Astrocyte (in vitro differentiated cells and primary cell): ENCODE measurements at regions not wholly inside any gene's neighbourhood (a gene's known extent, or its start where the extent isn't known, plus 50 kb on each side); places are given as distances from the start of the nearest gene placed in this dataset.

ENCODE experiments used
- DNase-seq: peaks from one replicate; pipeline ENCODE4 v3.0.0-alpha.2; 2010; ENCODE audit warnings: low read depth
- FAIRE-seq: peaks from 2 replicates; lab custom pipeline; 2011; peaks lifted over from hg19 to GRCh38; lab: Jason Lieb, UNC
- H2AFZ ChIP-seq: 2 replicates; pipeline ENCODE4 v1.6.0; 2012; ENCODE audit warnings: low read depth, low read length, inconsistent platforms
- H3K27ac ChIP-seq: 2 replicates; pipeline ENCODE4 v1.5.1; 2011; ENCODE audit warnings: low read depth, low read length, inconsistent platforms
- H3K27me3 ChIP-seq: 2 replicates; pipeline ENCODE4 v1.6.0; 2011; ENCODE audit warnings: low read length, inconsistent platforms; ENCODE audit not compliant: insufficient read depth
- H3K36me3 ChIP-seq: 2 replicates; pipeline ENCODE4 v1.5.1; 2011; ENCODE audit warnings: low read length, inconsistent platforms; ENCODE audit not compliant: insufficient read depth
- H3K4me1 ChIP-seq: 2 replicates; pipeline ENCODE4 v1.5.1; 2011; ENCODE audit warnings: low read length, inconsistent platforms; ENCODE audit not compliant: insufficient read depth
- H3K4me2 ChIP-seq: 2 replicates; pipeline ENCODE4 v1.6.0; 2012; ENCODE audit warnings: low read length, inconsistent platforms
- H3K4me3 ChIP-seq: 2 replicates; pipeline ENCODE4 v1.5.1; 2011; ENCODE audit warnings: low read depth, mild to moderate bottlenecking, low read length, inconsistent platforms; ENCODE audit not compliant: insufficient read depth
- H3K79me2 ChIP-seq: 2 replicates; pipeline ENCODE4 v1.6.0; 2012; ENCODE audit warnings: mild to moderate bottlenecking, low read length, inconsistent platforms; ENCODE audit not compliant: insufficient read depth
- H3K9ac ChIP-seq: 2 replicates; pipeline ENCODE4 v1.6.0; 2012; ENCODE audit warnings: mild to moderate bottlenecking, low read length, inconsistent platforms
- H3K9me3 ChIP-seq: 2 replicates; pipeline ENCODE4 v1.5.1; 2012; ENCODE audit warnings: low read depth, mild to moderate bottlenecking, low read length, inconsistent platforms; ENCODE audit not compliant: insufficient read depth
- H4K20me1 ChIP-seq: 2 replicates; pipeline ENCODE4 v1.6.0; 2012; ENCODE audit warnings: low read length, inconsistent platforms; ENCODE audit not compliant: insufficient read depth
- H3K27ac Mint-ChIP-seq: one replicate; pipeline ENCODE4 v1.8.0; 2021; ENCODE audit warnings: mild to moderate bottlenecking, mixed read lengths; ENCODE audit not compliant: unreplicated experiment
- H3K27me3 Mint-ChIP-seq: one replicate; pipeline ENCODE4 v1.8.0; 2021; ENCODE audit warnings: low read depth, mixed read lengths; ENCODE audit not compliant: unreplicated experiment
- H3K36me3 Mint-ChIP-seq: one replicate; pipeline ENCODE4 v1.8.0; 2021; ENCODE audit warnings: low read depth, mixed read lengths; ENCODE audit not compliant: unreplicated experiment
- H3K4me1 Mint-ChIP-seq: one replicate; pipeline ENCODE4 v1.8.0; 2021; ENCODE audit warnings: low read depth, mixed read lengths; ENCODE audit not compliant: unreplicated experiment
- H3K4me3 Mint-ChIP-seq: one replicate; pipeline ENCODE4 v1.8.0; 2021; ENCODE audit warnings: mild to moderate bottlenecking, moderate library complexity, mixed read lengths; ENCODE audit not compliant: unreplicated experiment
- H3K9me3 Mint-ChIP-seq: one replicate; pipeline ENCODE4 v1.8.0; 2021; ENCODE audit warnings: mild to moderate bottlenecking, mixed read lengths; ENCODE audit not compliant: unreplicated experiment
- EZH2 ChIP-seq: IDR thresholded peaks from 2 replicates; pipeline ENCODE4 v1.6.1; 2012; ENCODE audit warnings: mild to moderate bottlenecking, low read length, inconsistent platforms; ENCODE audit not compliant: insufficient read depth
- TF ChIP-seq, protein P1 (sequence below): IDR thresholded peaks from 2 replicates; pipeline ENCODE4 v1.5.1; 2011; ENCODE audit warnings: low read depth, mild to moderate bottlenecking, inconsistent platforms, low read length, moderate library complexity; ENCODE audit not compliant: insufficient read depth

DNA sequence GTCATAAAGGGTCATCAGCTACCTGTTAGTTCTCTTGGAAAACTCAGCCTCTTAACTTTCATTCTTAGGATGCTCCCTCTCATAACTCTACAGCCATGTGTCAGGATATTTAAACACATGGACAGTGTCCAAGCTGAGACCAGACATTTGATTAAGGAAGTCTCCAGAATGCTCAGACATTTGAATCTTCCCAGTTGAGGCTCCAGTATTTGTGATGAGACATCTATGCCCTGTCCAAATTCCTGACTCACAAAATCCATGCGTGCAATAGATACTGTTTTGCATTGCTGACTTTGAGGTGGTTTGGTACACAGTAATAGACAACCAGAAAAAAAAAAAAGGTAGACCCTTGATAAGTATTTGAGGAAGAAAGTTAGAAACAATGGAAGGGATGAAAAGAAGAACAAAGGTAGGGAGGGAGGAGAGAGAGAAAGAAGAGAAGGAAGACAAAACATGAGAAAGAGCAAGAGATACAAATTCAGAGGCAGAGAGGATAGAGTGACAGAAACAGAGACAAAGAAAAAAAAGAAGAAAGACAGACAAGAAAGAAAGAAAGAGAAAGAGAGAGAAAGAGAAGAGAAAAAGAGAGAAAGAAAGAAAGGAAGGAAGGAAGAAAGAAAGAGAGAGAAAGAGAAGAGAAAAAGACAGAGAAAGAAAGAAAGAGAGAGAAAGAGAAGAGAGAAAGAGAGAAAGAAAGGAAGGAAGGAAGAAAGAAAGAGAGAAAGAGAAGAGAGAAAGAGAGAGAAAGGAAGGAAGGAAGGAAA, 275.5 kb upstream of the PRMT6 start:
- Histone ChIP-seq H3K36me3 (no peaks in the 10 kb centered on the region), H3K79me2 (no peaks in the 10 kb centered on the region), H4K20me1 (no peaks in the 10 kb centered on the region), H3K9ac (no peak overlapping the region), H3K9me3 (peaks cover 3% of the 10 kb centered on the region), H3K27me3 (no peaks in the 10 kb centered on the region), H2AFZ (no peak overlapping the region), H3K4me2 (peak overlapping the region; percentile 17), H3K4me1 (no peaks in the 10 kb centered on the region), H3K4me3 (no peak overlapping the region), H3K27ac (no peak overlapping the region)
- TF ChIP-seq EZH2 = no peak
- TF ChIP-seq, protein P1, sequence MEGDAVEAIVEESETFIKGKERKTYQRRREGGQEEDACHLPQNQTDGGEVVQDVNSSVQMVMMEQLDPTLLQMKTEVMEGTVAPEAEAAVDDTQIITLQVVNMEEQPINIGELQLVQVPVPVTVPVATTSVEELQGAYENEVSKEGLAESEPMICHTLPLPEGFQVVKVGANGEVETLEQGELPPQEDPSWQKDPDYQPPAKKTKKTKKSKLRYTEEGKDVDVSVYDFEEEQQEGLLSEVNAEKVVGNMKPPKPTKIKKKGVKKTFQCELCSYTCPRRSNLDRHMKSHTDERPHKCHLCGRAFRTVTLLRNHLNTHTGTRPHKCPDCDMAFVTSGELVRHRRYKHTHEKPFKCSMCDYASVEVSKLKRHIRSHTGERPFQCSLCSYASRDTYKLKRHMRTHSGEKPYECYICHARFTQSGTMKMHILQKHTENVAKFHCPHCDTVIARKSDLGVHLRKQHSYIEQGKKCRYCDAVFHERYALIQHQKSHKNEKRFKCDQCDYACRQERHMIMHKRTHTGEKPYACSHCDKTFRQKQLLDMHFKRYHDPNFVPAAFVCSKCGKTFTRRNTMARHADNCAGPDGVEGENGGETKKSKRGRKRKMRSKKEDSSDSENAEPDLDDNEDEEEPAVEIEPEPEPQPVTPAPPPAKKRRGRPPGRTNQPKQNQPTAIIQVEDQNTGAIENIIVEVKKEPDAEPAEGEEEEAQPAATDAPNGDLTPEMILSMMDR = no peak
- no peaks in the 10 kb centered on the region for H3K9me3 Mint-ChIP-seq
- peaks cover 3% of the 10 kb centered on the region for H3K4me1 Mint-ChIP-seq
- H3K27me3 Mint-ChIP-seq = no peaks in the 10 kb centered on the region
- no peak for FAIRE-seq
- H3K27ac Mint-ChIP-seq = no peak overlapping the region
- H3K4me3 Mint-ChIP-seq = no peak overlapping the region
- no peak for DNase-seq
- no peaks in the 10 kb centered on the region for H3K36me3 Mint-ChIP-seq

DNA sequence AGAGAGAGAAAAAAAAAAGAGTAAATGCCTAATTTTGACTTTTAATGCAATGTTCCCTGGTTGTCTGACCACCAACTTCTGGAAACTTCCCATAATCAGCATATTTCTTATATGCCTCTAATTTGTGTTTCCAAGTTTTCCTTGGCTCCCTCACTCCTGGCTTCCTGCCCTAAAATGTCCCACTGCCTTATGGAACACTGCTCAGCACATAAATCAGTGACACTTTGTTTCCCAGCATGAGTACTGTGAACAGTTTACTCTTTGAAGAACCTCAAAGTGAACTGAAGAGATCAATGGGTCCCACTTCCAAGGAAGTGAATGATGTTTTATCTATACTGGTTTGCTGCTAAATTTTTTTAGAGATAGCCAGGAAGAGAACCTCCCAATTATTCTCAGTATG, 271.3 kb upstream of the PRMT6 start:
- H3K4me3 ChIP-seq = no peak overlapping the region
- no peak overlapping the region for H3K27ac Mint-ChIP-seq
- H3K9ac ChIP-seq = no peak overlapping the region
- H3K27ac ChIP-seq = no peak overlapping the region
- no peaks in the 10 kb centered on the region for H3K9me3 Mint-ChIP-seq
- no peak overlapping the region for H2AFZ ChIP-seq
- H3K9me3 ChIP-seq = no peaks in the 10 kb centered on the region
- peaks cover 3% of the 10 kb centered on the region for H3K27me3 Mint-ChIP-seq
- DNase-seq (no peak), FAIRE-seq (no peak)
- H3K36me3 Mint-ChIP-seq = no peaks in the 10 kb centered on the region
- H4K20me1 ChIP-seq = no peaks in the 10 kb centered on the region
- H3K27me3 ChIP-seq = no peaks in the 10 kb centered on the region
- no peaks in the 10 kb centered on the region for H3K79me2 ChIP-seq
- TF ChIP-seq, protein P1 = no peak
- TF ChIP-seq EZH2 = no peak
- H3K4me3 Mint-ChIP-seq = no peak overlapping the region
- H3K36me3 ChIP-seq = no peaks in the 10 kb centered on the region
- no peaks in the 10 kb centered on the region for H3K4me1 ChIP-seq
- peaks cover 3% of the 10 kb centered on the region for H3K4me1 Mint-ChIP-seq
- no peak overlapping the region for H3K4me2 ChIP-seq

DNA sequence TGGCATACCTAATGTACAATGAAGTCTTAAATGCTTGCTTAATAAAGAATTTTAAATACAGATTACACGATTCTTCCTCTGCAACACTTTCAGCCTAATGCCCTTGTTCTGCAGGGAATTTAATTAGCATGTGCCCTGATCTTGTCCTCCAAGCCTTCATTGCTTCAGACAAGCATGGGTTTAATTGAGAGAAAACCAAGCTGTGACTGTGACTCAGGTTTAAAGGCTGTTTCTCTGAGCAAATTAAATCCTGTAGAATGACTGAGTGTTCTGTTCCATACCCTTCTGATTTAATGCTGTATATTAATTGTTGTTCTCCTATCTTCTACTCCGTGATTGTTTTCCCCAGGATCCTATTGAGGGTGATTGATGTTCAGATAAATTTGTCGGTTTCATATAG, 269.0 kb upstream of the PRMT6 start:
- H3K4me1 ChIP-seq = no peaks in the 10 kb centered on the region
- Mint-ChIP-seq H3K27me3 (peaks cover 3% of the 10 kb centered on the region), H3K4me3 (no peak overlapping the region), H3K36me3 (no peaks in the 10 kb centered on the region), H3K9me3 (no peaks in the 10 kb centered on the region), H3K4me1 (no peaks in the 10 kb centered on the region), H3K27ac (no peak overlapping the region)
- H3K9me3 ChIP-seq = no peaks in the 10 kb centered on the region
- no peak overlapping the region for H3K4me2 ChIP-seq
- no peak for DNase-seq
- H2AFZ ChIP-seq = no peak overlapping the region
- H3K27ac ChIP-seq = no peak overlapping the region
- no peaks in the 10 kb centered on the region for H3K27me3 ChIP-seq
- no peak overlapping the region for H3K4me3 ChIP-seq
- no peaks in the 10 kb centered on the region for H3K36me3 ChIP-seq
- FAIRE-seq = no peak
- no peaks in the 10 kb centered on the region for H4K20me1 ChIP-seq
- no peak for TF ChIP-seq EZH2
- TF ChIP-seq, protein P1 = no peak
- no peaks in the 10 kb centered on the region for H3K79me2 ChIP-seq
- H3K9ac ChIP-seq = no peak overlapping the region
